NCI-H2107 treated with DMSO at 0.1 percent for 48 hours (cell line): ENCODE measurements at regions not wholly inside any gene's neighbourhood (a gene's known extent, or its start where the extent isn't known, plus 50 kb on each side); places are given as distances from the start of the nearest gene placed in this dataset.

ENCODE experiments used
- DNase-seq: peaks from one replicate; lab custom pipeline; 2025; ENCODE audit not compliant: unreplicated experiment; lab: John Stamatoyannopoulos, UW

GRCh38 chr2:157179324-157180105 is 78.0 kb upstream of the GALNT5 start:
- no peak for DNase-seq

- DNase-seq, result no peak
Measured at GRCh38 chr2:157180359-157180758, 77.1 kb upstream of the GALNT5 start.

- no peak for DNase-seq
Measured at GRCh38 chr2:157181234-157181633, 76.3 kb upstream of the GALNT5 start.

- no peak for DNase-seq
Measured at GRCh38 chr2:157182204-157182709, 75.2 kb upstream of the GALNT5 start.

GRCh38 chr2:157182834-157183396 is 74.6 kb upstream of the GALNT5 start:
- no peak for DNase-seq

GRCh38 chr2:157184161-157184895 is 73.2 kb upstream of the GALNT5 start:
- no peak for DNase-seq

- DNase-seq, result no peak
Measured at GRCh38 chr2:157185476-157186227, 71.9 kb upstream of the GALNT5 start.

GRCh38 chr2:157190151-157190550 is 67.4 kb upstream of the GALNT5 start:
- no peak for DNase-seq

- DNase-seq, result no peak
Measured at GRCh38 chr2:157191186-157191585, 66.3 kb upstream of the GALNT5 start.

GRCh38 chr2:157192445-157193423 is 64.8 kb upstream of the GALNT5 start:
- no peak for DNase-seq

- DNase-seq, result no peak
Measured at GRCh38 chr2:157193461-157193860, 64.0 kb upstream of the GALNT5 start.

GRCh38 chr2:157194097-157194688 is 63.3 kb upstream of the GALNT5 start:
- DNase-seq, result peak; percentile 4

- DNase-seq, result no peak
Measured at GRCh38 chr2:157194844-157195243, 62.7 kb upstream of the GALNT5 start.

- DNase-seq, result no peak
Measured at GRCh38 chr2:157196956-157197355, 60.5 kb upstream of the GALNT5 start.

GRCh38 chr2:157197848-157198247 is 59.7 kb upstream of the GALNT5 start:
- no peak for DNase-seq

GRCh38 chr2:157203651-157204050 is 53.9 kb upstream of the GALNT5 start:
- DNase-seq, result no peak

GRCh38 chr2:157204401-157204800 is 53.1 kb upstream of the GALNT5 start:
- no peak for DNase-seq

- DNase-seq, result no peak
Measured at GRCh38 chr2:157206916-157207315, 50.6 kb upstream of the GALNT5 start.
